Calu3 (cell line): ENCODE measurements at regions not wholly inside any gene's neighbourhood (a gene's known extent, or its start where the extent isn't known, plus 50 kb on each side); places are given as distances from the start of the nearest gene placed in this dataset.

Source experiments
- BruUV-seq: library from RNA; stranded (reverse); fragments of 400-500 nt; replicated peaks from 2 replicates; lab custom pipeline; 2021; lab: Mats Ljungman, UMichigan
- CTCF ChIA-PET: fragments of 300-600 bp; sonication (Branson Sonifier 250); formaldehyde crosslinking; loops from one replicate; lab custom pipeline; 2022; ENCODE audit warnings: antibody characterized with exemption; lab: Charles Lee
- DNase-seq: peaks from one replicate; pipeline ENCODE4 v3.0.0; 2022
- H3K27ac Mint-ChIP-seq: one replicate; pipeline ENCODE4 v1.8.0; 2022; ENCODE audit warnings: mixed read lengths; ENCODE audit not compliant: unreplicated experiment
- H3K27me3 Mint-ChIP-seq: one replicate; pipeline ENCODE4 v1.8.0; 2022; ENCODE audit warnings: mixed read lengths; ENCODE audit not compliant: unreplicated experiment
- H3K36me3 Mint-ChIP-seq: one replicate; pipeline ENCODE4 v1.8.0; 2022; ENCODE audit warnings: mild to moderate bottlenecking, moderate library complexity, mixed read lengths; ENCODE audit not compliant: insufficient read depth, unreplicated experiment
- H3K4me1 Mint-ChIP-seq: one replicate; pipeline ENCODE4 v1.8.0; 2022; ENCODE audit warnings: mild to moderate bottlenecking, low read depth, mixed read lengths; ENCODE audit not compliant: unreplicated experiment
- H3K4me3 Mint-ChIP-seq: one replicate; pipeline ENCODE4 v1.8.0; 2022; ENCODE audit warnings: mild to moderate bottlenecking, low read depth, moderate library complexity, mixed read lengths; ENCODE audit not compliant: unreplicated experiment
- H3K9me3 Mint-ChIP-seq: one replicate; pipeline ENCODE4 v1.8.0; 2022; ENCODE audit warnings: low read depth, mixed read lengths; ENCODE audit not compliant: unreplicated experiment
- CTCF ChIP-seq: fragments of 200-600 bp; IDR thresholded peaks from one replicate; pipeline ENCODE4 v1.8.0; 2022; ENCODE audit warnings: antibody characterized with exemption; ENCODE audit not compliant: unreplicated experiment
- intact Hi-C: fragments of 100-400 bp; cut with micrococcal nuclease; formaldehyde crosslinking; loops from one replicate; pipeline ENCODE4 v1.10.0; 2022; ENCODE audit not compliant: unreplicated experiment

- no peak for DNase-seq
- Mint-ChIP-seq H3K4me1 (no peaks in the 10 kb centered on the region), H3K27me3 (peaks cover 65% of the 10 kb centered on the region), H3K4me3 (no peak overlapping the region), H3K36me3 (no peaks in the 10 kb centered on the region), H3K27ac (no peak overlapping the region), H3K9me3 (no peaks in the 10 kb centered on the region)
- no TSS peak for BruUV-seq
- TF ChIP-seq CTCF: no peak
- intact Hi-C loops: no loop called here
- CTCF ChIA-PET: no interaction called here
These were observed 217.6 kb downstream of the USP6NL start for GRCh38 chr10:11393858-11394257.

- Mint-ChIP-seq H3K36me3 (no peaks in the 10 kb centered on the region), H3K4me3 (no peak overlapping the region), H3K27ac (no peak overlapping the region), H3K9me3 (no peaks in the 10 kb centered on the region), H3K4me1 (no peaks in the 10 kb centered on the region), H3K27me3 (peaks cover 71% of the 10 kb centered on the region)
- TF ChIP-seq CTCF: no peak
- DNase-seq: no peak
- no TSS peak for BruUV-seq
- intact Hi-C loops: no loop called here
- CTCF ChIA-PET: no interaction called here
These were observed 218.7 kb downstream of the USP6NL start for GRCh38 chr10:11392776-11393175.

- TF ChIP-seq CTCF: no peak
- Mint-ChIP-seq H3K9me3 (no peaks in the 10 kb centered on the region), H3K27ac (no peak overlapping the region), H3K4me3 (no peak overlapping the region), H3K27me3 (peaks cover 86% of the 10 kb centered on the region), H3K4me1 (no peaks in the 10 kb centered on the region), H3K36me3 (no peaks in the 10 kb centered on the region)
- CTCF ChIA-PET: no interaction called here
- intact Hi-C loops: no loop called here
- no peak for DNase-seq
- BruUV-seq: no TSS peak
These were observed 222.5 kb downstream of the USP6NL start for GRCh38 chr10:11388996-11389395.

- no peaks in the 10 kb centered on the region for H3K36me3 Mint-ChIP-seq
- no peak for TF ChIP-seq CTCF
- no peaks in the 10 kb centered on the region for H3K4me1 Mint-ChIP-seq
- no peak overlapping the region for H3K27ac Mint-ChIP-seq
- CTCF ChIA-PET: no interaction called here
- intact Hi-C loops: no loop called here
- H3K9me3 Mint-ChIP-seq: no peaks in the 10 kb centered on the region
- no peak for DNase-seq
- no peak overlapping the region for H3K4me3 Mint-ChIP-seq
- no TSS peak for BruUV-seq
- H3K27me3 Mint-ChIP-seq: peaks cover 79% of the 10 kb centered on the region
These were observed 223.8 kb downstream of the USP6NL start for GRCh38 chr10:11387551-11388222.
